Activated CD4-positive, alpha-beta memory T cell treated with anti-CD3 and anti-CD28 coated beads, Interleukin-2, amount 10 ng/mL, durations not matched to agents 7 days and 5 days (primary cell): ENCODE measurements at regions not wholly inside any gene's neighbourhood (a gene's known extent, or its start where the extent isn't known, plus 50 kb on each side); places are given as distances from the start of the nearest gene placed in this dataset.
A peak's percentile ranks its signal among the peaks of the same experiment; 100 is the strongest.
"Not testable (repeated sequence)": the region's sequence is repeated elsewhere in the genome, so short reads cannot be mapped to it uniquely, and the experiment has no call there.

ENCODE experiments used
- CTCF ChIA-PET: fragments of 350-600 bp; sonication (Branson Sonifier 250); formaldehyde crosslinking; loops from one replicate; lab custom pipeline; 2021; ENCODE audit warnings: antibody characterized with exemption, inconsistent platforms; lab: Charles Lee
- POLR2A ChIA-PET: fragments of 350-600 bp; sonication (Branson Sonifier 250); formaldehyde crosslinking; loops from one replicate; lab custom pipeline; 2021; ENCODE audit warnings: antibody characterized with exemption; lab: Charles Lee
- DNase-seq: peaks from one replicate; pipeline ENCODE4 v3.0.0-alpha.2; 2020
- H3K27ac Mint-ChIP-seq: one replicate; pipeline ENCODE4 v1.8.0; 2021; ENCODE audit warnings: mild to moderate bottlenecking, mixed read lengths
- H3K27me3 Mint-ChIP-seq: one replicate; pipeline ENCODE4 v1.8.0; 2021; ENCODE audit warnings: mixed read lengths
- H3K36me3 Mint-ChIP-seq: one replicate; pipeline ENCODE4 v1.8.0; 2021; ENCODE audit warnings: low read depth, mixed read lengths
- H3K4me1 Mint-ChIP-seq: one replicate; pipeline ENCODE4 v1.8.0; 2021; ENCODE audit warnings: mixed read lengths
- H3K4me3 Mint-ChIP-seq: one replicate; pipeline ENCODE4 v1.8.0; 2021; ENCODE audit warnings: mild to moderate bottlenecking, mixed read lengths
- H3K9me3 Mint-ChIP-seq: one replicate; pipeline ENCODE4 v1.8.0; 2021; ENCODE audit warnings: mixed read lengths

DNA sequence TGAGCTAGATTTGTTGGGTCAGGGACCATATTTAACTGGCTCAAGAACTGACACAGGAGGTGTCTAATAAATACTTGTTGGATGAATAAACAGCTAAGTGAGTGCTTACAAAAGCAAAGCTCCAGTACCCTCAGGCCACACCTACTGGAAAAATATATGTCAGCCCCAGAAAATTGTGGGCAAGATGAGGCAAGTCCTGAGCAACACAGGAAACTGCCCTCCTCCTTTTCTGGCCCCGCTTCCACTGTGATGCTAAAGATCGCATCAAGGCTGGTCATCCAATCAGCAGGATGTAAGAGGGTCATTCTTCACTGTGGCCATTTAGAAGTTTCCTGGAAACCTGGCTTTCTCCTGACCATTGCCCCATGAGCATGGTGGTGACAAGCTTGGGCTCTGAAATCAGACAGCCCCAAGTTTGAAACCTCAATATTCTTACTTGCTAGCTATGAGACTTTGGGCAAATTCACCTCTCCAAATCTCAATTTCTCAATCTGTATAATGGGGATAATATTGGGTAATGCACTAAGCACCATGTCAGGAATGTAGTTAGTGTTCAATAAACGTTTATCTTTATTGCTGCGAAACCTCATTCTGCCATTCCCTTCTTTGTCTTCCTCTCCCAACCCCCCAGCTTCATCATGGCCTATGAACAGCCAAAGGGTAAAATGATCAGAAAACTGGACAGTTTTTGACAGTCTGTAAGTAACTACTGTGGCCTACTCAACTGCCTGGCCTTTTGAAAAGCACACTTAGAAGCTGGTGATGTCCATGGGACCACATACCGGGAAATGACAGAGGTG, 139.3 kb upstream of the PZP start:
- Mint-ChIP-seq H3K36me3 (no peaks in the 10 kb centered on the region), H3K4me3 (no peak overlapping the region), H3K27ac (no peak overlapping the region), H3K4me1 (peaks cover 15% of the 10 kb centered on the region), H3K9me3 (peaks cover under 1% of the 10 kb centered on the region), H3K27me3 (no peaks in the 10 kb centered on the region)
- ChIA-PET CTCF (interaction anchor here (1.1 to 1.7 kb wide), 4 partner anchors 15 to 24 kb away, joined by 3 to 6 read pairs (median 4); no protein-coding TSS in a partner anchor), POLR2A (interaction anchor here (0.9 kb wide), 1 partner anchor 15 kb away, joined by 3 read pairs; no protein-coding TSS in a partner anchor)
- no peak for DNase-seq

DNA sequence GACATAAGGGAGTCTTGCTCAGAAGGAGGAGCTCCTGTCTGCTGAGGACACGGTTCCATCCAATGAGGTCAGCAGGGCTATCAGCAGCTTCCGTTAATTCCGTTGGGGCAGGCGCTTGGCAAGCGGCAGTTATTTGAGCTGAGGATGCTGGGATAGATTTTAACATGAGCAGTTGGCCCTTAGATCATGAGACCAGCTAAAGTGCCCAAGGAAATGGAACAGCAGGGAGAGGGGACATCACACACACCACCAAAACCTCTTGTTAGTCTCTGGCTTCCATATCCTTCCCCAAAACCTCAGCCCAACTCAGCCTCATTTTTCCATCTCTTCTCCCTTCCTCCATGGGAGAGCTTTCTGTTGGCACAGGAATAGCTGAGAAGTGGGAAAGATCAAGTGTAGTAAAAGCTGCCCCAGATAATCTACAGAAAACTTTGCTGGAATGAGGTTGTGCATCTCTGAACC, 138.7 kb upstream of the PZP start:
- POLR2A ChIA-PET, result interaction anchor here (0.9 to 1.4 kb wide), 3 partner anchors 8 to 17 kb away, joined by 3 to 4 read pairs (median 3); no protein-coding TSS in a partner anchor
- no peaks in the 10 kb centered on the region for H3K27me3 Mint-ChIP-seq
- H3K4me3 Mint-ChIP-seq, result no peak overlapping the region

DNA sequence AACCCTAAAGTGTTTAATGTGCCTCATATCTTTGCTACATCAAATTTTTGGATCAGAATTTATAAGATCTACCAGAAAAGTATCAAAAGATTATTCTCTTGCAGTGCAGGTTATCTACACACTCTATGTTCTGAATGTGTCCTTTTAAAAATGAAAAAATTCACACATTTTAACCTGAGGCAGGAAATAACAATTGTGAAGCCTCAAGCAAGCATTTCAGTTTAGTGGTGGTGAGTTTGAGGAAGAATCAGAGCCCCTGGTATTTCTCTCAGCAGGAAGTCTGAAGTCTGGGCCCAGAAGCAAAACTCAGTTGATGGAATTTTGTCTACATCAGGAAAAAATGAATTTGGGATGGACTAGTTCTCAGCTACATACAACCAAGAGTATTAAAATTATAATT, 137.0 kb upstream of the PZP start:
- Mint-ChIP-seq H3K27ac (no peak overlapping the region), H3K9me3 (no peaks in the 10 kb centered on the region), H3K4me3 (no peak overlapping the region), H3K4me1 (peaks cover 25% of the 10 kb centered on the region), H3K36me3 (no peaks in the 10 kb centered on the region), H3K27me3 (no peaks in the 10 kb centered on the region)
- no peak for DNase-seq
- POLR2A ChIA-PET, result no interaction called here
- CTCF ChIA-PET, result interaction anchor here (1.3 to 2.0 kb wide), 3 partner anchors 14 to 20 kb away, joined by 3 to 6 read pairs (median 4); no protein-coding TSS in a partner anchor

More for the DNA sequence above, 138.7 kb upstream of the PZP start:
- Mint-ChIP-seq H3K27ac (no peak overlapping the region), H3K4me1 (peaks cover 18% of the 10 kb centered on the region), H3K9me3 (no peaks in the 10 kb centered on the region), H3K36me3 (no peaks in the 10 kb centered on the region)
- CTCF ChIA-PET, result interaction anchor here (0.6 to 1.7 kb wide), 5 partner anchors 15 to 24 kb away, joined by 3 to 6 read pairs (median 4); no protein-coding TSS in a partner anchor
- no peak for DNase-seq

DNA sequence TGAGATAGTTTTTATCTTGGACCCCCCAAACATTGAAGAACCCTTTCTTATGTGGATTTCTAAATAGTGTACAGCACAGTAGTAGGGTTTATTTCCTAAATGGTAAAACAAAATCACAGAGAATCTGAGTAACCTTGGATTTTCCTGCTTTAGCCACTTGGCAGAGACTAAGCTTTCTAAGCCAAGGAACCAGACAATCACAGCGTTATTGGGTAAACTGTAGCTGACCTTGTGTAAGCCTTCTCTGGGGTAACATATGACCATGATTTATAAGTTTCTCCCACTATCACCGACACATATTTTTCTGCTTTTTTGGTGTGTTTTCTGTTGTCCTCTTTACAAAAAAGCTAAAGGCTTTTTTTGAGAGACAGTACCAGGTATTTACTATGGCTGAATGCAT, 136.3 kb upstream of the PZP start:
- H3K9me3 Mint-ChIP-seq, result no peaks in the 10 kb centered on the region
- no peaks in the 10 kb centered on the region for H3K27me3 Mint-ChIP-seq
- H3K4me3 Mint-ChIP-seq, result no peak overlapping the region
- H3K4me1 Mint-ChIP-seq, result peaks cover 25% of the 10 kb centered on the region
- CTCF ChIA-PET, result interaction anchor here (1.3 to 2.0 kb wide), 2 partner anchors 13 to 20 kb away, joined by 4 to 6 read pairs; no protein-coding TSS in a partner anchor
- no peak for DNase-seq
- POLR2A ChIA-PET, result no interaction called here
- H3K27ac Mint-ChIP-seq, result no peak overlapping the region
- H3K36me3 Mint-ChIP-seq, result no peaks in the 10 kb centered on the region

DNA sequence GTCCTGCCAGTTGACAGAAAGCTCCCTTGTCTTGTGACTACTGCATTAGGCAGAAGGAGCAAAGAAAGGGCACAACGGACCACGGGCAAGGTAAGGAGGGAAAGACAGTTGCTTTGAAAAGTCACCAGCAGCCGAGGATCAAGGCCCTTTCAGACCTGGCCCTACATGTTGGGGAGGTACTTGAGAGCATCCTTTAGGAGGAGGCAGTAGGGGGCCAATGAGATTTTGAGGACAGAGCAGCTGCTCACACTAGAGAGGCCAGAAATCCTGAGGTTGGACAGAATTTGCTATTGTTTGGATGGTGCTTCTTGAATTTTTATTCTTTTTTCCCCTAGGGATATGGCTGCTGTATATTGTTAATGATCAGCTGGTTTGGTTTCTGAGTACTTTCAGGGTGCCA, 135.5 kb upstream of the PZP start:
- no peak overlapping the region for H3K4me3 Mint-ChIP-seq
- no peaks in the 10 kb centered on the region for H3K9me3 Mint-ChIP-seq
- POLR2A ChIA-PET, result no interaction called here
- no peaks in the 10 kb centered on the region for H3K36me3 Mint-ChIP-seq
- no peaks in the 10 kb centered on the region for H3K27me3 Mint-ChIP-seq
- H3K4me1 Mint-ChIP-seq, result peaks cover 25% of the 10 kb centered on the region
- CTCF ChIA-PET, result interaction anchor here (1.2 to 4.4 kb wide), 2 partner anchors 12 to 19 kb away, joined by 3 to 35 read pairs; no protein-coding TSS in a partner anchor
- DNase-seq, result no peak
- no peak overlapping the region for H3K27ac Mint-ChIP-seq

DNA sequence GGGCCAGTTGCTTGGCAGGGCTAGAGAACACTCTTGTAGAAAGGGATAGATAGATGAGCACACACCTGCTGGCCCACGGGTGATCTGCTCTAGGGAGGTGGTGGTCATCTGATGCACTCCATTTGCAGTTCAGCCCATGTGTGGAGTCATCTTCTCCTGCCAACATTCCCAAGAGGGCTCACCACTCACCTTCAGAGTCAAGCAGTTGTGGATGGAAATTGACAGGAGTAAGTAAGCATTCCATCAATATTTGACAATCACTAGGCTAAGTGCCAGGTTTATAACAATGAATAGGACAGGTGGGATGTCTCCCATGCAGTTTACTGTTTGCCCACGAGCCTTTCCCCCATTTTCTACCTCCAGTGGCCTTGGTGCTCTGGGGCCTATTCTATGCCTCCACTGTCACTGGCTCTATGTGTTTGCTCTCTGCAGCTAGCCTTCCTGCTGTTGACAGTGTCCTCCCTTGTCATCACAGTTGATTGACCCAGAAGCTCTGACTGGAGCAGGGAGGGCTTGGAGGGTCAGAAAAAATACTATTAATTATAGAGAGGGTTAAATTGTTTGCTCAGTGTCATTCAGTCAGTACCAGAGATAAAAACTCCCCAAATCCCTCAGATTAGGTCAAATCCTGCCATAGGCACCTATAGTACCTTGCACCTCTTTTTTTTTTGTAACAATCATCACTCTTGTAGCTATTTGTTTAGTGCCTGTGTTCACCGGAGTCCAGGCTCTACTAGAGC, 134.6 kb upstream of the PZP start:
- no peak for DNase-seq
- H3K4me3 Mint-ChIP-seq, result no peak overlapping the region
- no peak overlapping the region for H3K27ac Mint-ChIP-seq
- ChIA-PET CTCF (interaction anchor here (1.2 to 4.4 kb wide), 2 partner anchors 11 to 20 kb away, joined by 3 to 35 read pairs; no protein-coding TSS in a partner anchor), POLR2A (no interaction called here)
- H3K4me1 Mint-ChIP-seq, result peaks cover 25% of the 10 kb centered on the region
- no peaks in the 10 kb centered on the region for H3K36me3 Mint-ChIP-seq
- H3K9me3 Mint-ChIP-seq, result no peaks in the 10 kb centered on the region
- no peaks in the 10 kb centered on the region for H3K27me3 Mint-ChIP-seq

DNA sequence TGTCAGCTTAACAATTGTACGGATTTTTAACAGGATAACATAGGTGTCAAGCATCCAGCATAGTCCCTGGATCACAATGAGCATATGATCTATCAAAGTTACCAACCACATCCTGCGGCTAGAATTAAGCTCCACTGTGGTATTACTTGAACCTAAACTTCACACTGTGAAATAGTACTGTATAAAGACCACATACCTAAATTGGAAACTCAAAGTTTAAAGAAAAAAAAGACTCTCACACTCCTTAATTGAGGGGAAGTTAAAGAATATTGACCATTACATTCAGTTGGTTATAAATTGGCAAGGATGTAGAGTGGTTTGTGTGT, 133.0 kb upstream of the PZP start:
- no peaks in the 10 kb centered on the region for H3K27me3 Mint-ChIP-seq
- CTCF ChIA-PET, result interaction anchor here (0.9 to 4.4 kb wide), 4 partner anchors 10 to 401 kb away, joined by 3 to 35 read pairs (median 4); no protein-coding TSS in a partner anchor
- no peaks in the 10 kb centered on the region for H3K36me3 Mint-ChIP-seq
- DNase-seq, result no peak
- H3K9me3 Mint-ChIP-seq, result peaks cover 8% of the 10 kb centered on the region
- H3K27ac Mint-ChIP-seq, result peak overlapping the region; percentile 2
- POLR2A ChIA-PET, result interaction anchor here (0.7 to 2.0 kb wide), 4 partner anchors 21 to 307 kb away, joined by 3 to 6 read pairs (median 4); no protein-coding TSS in a partner anchor
- H3K4me1 Mint-ChIP-seq, result peaks cover 20% of the 10 kb centered on the region
- no peak overlapping the region for H3K4me3 Mint-ChIP-seq

DNA sequence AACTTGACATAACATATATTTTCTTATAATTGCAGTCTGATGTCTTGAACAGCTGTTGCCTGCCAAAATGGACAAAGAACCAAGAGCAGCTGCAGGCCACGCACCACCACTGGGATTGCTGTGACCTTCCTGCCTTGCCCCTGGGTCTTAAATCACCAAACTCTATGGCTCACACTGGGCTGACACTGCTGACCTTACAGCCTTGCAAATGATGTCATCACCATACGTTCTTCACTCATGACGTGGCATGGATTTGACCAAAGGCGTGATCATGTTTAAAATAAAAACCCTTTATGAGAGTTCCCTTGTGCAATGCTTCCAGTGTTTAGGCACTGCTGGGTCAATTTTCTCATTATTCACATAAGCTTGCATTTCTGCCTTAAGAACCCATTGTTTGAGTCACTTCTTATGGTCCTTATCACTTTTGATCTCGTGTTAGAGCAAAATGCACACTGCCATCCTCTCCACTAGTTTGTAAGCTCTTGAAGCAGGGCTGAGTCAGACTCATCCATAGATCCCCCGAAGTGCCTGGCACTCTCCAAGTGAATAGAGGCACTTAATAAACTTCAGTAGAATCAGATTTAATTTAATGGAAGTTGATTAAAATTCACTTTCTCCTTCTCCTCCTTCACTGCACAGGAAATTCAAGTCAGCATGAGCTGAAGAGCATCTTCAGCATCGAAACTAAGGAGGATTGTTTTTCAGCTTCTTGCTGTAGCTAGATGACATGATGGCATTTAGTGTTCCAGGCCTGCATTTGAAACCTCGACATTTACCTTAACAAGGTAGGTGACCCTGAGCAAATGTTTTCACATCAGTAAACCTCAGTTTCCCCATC, 132.4 kb upstream of the PZP start:
- H3K36me3 Mint-ChIP-seq, result no peaks in the 10 kb centered on the region

DNA sequence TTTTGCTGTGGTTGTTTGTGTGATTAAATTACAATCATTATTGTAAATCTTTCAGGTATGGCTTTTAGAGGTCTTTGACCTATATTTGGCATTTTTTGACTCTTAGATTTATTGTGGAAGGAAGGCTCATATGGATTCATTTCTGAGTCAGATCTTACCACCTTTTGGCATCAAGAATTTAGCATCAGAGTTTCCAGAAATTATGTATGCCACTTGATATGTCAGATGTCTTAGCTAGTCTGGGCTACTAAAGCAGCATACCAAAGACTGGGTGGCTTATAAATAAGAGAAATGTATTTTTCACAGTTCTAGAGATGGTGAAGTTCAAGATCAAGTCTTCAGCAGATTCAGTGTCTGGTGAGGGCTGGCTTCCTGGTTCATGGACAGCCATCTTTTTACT, 129.5 kb upstream of the PZP start:
- Mint-ChIP-seq H3K9me3 (peaks cover 10% of the 10 kb centered on the region), H3K36me3 (no peaks in the 10 kb centered on the region), H3K4me1 (peaks cover 13% of the 10 kb centered on the region), H3K4me3 (no peak overlapping the region), H3K27ac (no peak overlapping the region), H3K27me3 (no peaks in the 10 kb centered on the region)
- DNase-seq, result no peak
- POLR2A ChIA-PET, result no interaction called here
- CTCF ChIA-PET, result no interaction called here

More for the DNA sequence above, 132.4 kb upstream of the PZP start:
- Mint-ChIP-seq H3K27ac (peak overlapping the region; percentile 2), H3K4me1 (peaks cover 17% of the 10 kb centered on the region), H3K9me3 (peaks cover 10% of the 10 kb centered on the region), H3K27me3 (no peaks in the 10 kb centered on the region), H3K4me3 (no peak overlapping the region)
- CTCF ChIA-PET, result interaction anchor here (0.9 to 4.4 kb wide), 4 partner anchors 9 to 402 kb away, joined by 3 to 35 read pairs (median 4); no protein-coding TSS in a partner anchor
- DNase-seq, result no peak
- POLR2A ChIA-PET, result interaction anchor here (0.7 to 2.0 kb wide), 4 partner anchors 22 to 307 kb away, joined by 3 to 6 read pairs (median 4); no protein-coding TSS in a partner anchor

DNA sequence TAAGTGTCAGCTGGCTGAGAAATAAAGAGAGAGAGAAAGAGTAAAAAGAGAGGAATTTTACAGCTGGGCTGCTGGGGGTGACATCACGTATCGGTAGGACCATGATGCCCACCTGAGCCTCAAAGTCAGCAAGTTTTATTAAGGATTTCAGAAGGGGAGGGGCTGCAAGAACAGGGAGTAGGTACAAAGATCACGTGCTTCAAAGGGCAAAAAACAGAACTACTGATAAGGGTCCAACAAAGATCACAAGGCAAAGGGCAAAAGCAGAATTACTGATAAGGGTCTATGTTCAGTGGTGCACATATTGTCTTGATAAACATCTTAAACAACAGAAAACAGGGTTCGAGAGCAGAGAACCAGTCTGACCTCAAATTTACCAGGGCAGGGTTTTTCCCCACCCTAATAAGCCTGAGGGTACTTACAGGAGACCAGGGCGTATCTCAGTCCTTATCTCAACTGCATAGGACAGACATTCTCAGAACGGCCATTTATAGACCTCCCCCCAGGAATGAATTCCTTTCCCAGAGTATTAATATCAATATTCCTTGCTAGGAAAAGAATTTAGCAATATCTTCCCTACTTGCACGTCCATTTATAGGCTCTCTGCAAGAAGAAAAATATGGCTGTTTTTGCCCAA, 128.3 kb upstream of the PZP start:
- H3K36me3 Mint-ChIP-seq, H3K27ac Mint-ChIP-seq, H3K9me3 Mint-ChIP-seq, H3K27me3 Mint-ChIP-seq, DNase-seq, H3K4me3 Mint-ChIP-seq, POLR2A ChIA-PET, CTCF ChIA-PET: not testable (repeated sequence)
- H3K4me1 Mint-ChIP-seq, result peaks cover 13% of the 10 kb centered on the region

DNA sequence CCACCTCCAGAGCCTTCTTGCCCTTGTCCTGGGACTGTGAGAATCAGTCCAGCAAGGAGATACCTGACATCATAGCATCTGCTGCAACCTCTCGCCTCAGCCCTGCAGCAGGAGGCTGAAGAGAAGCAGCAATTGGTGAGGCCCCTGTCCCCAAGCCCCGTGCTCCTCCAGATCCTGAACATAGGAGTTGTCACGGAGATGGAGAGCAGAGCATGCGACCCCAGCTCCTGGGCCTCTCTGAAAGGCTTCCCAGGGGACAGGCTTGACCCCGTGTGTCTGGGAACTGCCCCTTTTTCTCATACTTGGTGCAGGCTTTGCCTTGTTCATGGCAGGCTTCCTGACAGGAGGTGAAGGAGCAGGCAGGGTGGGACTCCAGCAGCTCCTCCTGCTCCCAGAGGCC, 127.7 kb upstream of the PZP start:
- CTCF ChIA-PET, result no interaction called here
- Mint-ChIP-seq H3K27ac (no peak overlapping the region), H3K27me3 (no peaks in the 10 kb centered on the region)

DNA sequence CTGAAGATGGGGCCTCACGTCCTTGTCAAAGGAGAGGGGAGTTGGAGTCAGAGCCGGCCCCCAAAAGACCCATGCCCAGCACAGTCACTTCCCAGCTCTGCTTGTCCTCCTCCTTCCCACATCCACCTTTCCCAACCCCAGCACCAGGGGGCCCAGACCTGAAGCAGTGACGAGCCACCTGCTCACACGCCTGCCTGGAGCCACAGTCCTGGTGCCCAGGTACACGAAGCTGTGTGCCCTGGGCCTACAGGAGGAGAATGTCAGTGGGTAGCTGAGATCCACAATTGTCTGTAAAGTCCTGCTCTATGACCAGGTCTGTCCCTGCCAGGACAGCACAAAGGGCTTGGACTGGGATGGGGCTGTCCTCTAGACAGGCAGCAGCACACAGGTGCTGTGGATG, 126.8 kb upstream of the PZP start:
- no peak for DNase-seq
- H3K4me3 Mint-ChIP-seq, result no peak overlapping the region
- peaks cover 2% of the 10 kb centered on the region for H3K36me3 Mint-ChIP-seq
- ChIA-PET POLR2A (no interaction called here), CTCF (no interaction called here)
- H3K4me1 Mint-ChIP-seq, result peaks cover 7% of the 10 kb centered on the region
- no peak overlapping the region for H3K27ac Mint-ChIP-seq
- peaks cover 10% of the 10 kb centered on the region for H3K9me3 Mint-ChIP-seq
- no peaks in the 10 kb centered on the region for H3K27me3 Mint-ChIP-seq

More for the DNA sequence above, 127.7 kb upstream of the PZP start:
- POLR2A ChIA-PET, result no interaction called here
- Mint-ChIP-seq H3K4me3 (no peak overlapping the region), H3K36me3 (peaks cover 2% of the 10 kb centered on the region), H3K4me1 (peaks cover 12% of the 10 kb centered on the region), H3K9me3 (peaks cover 10% of the 10 kb centered on the region)
- DNase-seq, result no peak
